Liver (tissue), 7 donors: ENCODE measurements at regions not wholly inside any gene's neighbourhood (a gene's known extent, or its start where the extent isn't known, plus 50 kb on each side); places are given as distances from the start of the nearest gene placed in this dataset.

Source experiments
- DNase-seq: peaks from one replicate; pipeline ENCODE4 v3.0.0-alpha.2; 2017; ENCODE audit warnings: low spot score
- H3K27ac ChIP-seq, 2 donors: one replicate each; pipeline ENCODE4 v1.7.0; 2013; ENCODE audit warnings: inconsistent platforms in 2 of 2, low read length in 2 of 2, control low read depth in 1 of 2, low read depth in 1 of 2, mild to moderate bottlenecking in 1 of 2
- H3K27me3 ChIP-seq, 4 donors: one replicate each; pipeline versions ENCODE4 v1.6.1 to v1.7.0; 2013; ENCODE audit warnings: low read length in 3 of 4, inconsistent platforms in 1 of 4, mild to moderate bottlenecking in 1 of 4, moderate library complexity in 1 of 4; ENCODE audit not compliant: control insufficient read depth in 4 of 4, insufficient read depth in 4 of 4
- H3K36me3 ChIP-seq, 4 donors: one replicate each; pipeline versions ENCODE4 v1.6.1 to v1.7.0; 2013; ENCODE audit warnings: low read length in 3 of 4, mild to moderate bottlenecking in 3 of 4, low read depth in 1 of 4, moderate library complexity in 1 of 4; ENCODE audit not compliant: control insufficient read depth in 4 of 4, insufficient read depth in 3 of 4
- H3K4me1 ChIP-seq, 4 donors: one replicate each; pipeline versions ENCODE4 v1.6.1 to v1.7.0; 2013; ENCODE audit warnings: low read length in 3 of 4, mild to moderate bottlenecking in 3 of 4, moderate library complexity in 1 of 4; ENCODE audit not compliant: control insufficient read depth in 4 of 4, insufficient read depth in 4 of 4
- H3K4me3 ChIP-seq, 3 donors: one replicate each; pipeline versions ENCODE4 v1.6.1 to v1.7.0; 2013; ENCODE audit warnings: low read length in 3 of 3, control low read depth in 1 of 3, low read depth in 1 of 3, mild to moderate bottlenecking in 1 of 3
- H3K9ac ChIP-seq, 2 donors: one replicate each; pipeline ENCODE4 v1.7.0; 2013; ENCODE audit warnings: low read length in 2 of 2, mild to moderate bottlenecking in 2 of 2, moderate library complexity in 2 of 2, control low read depth in 1 of 2, low read depth in 1 of 2
- H3K9me3 ChIP-seq, 4 donors: one replicate each; pipeline versions ENCODE4 v1.6.1 to v1.7.0; 2013; ENCODE audit warnings: low read length in 3 of 4; ENCODE audit not compliant: control insufficient read depth in 4 of 4
- FOXA1 ChIP-seq: IDR thresholded peaks from 2 replicates; pipeline ENCODE4 v1.6.1; 2016; ENCODE audit warnings: antibody characterized with exemption
- GABPA ChIP-seq, 2 donors: IDR thresholded peaks in 1 of 2; conservative IDR thresholded peaks in 1 of 2; 2 replicates each; pipeline ENCODE4 v1.6.1; 2016; ENCODE audit warnings: antibody characterized with exemption in 2 of 2, mild to moderate bottlenecking in 1 of 2, moderate library complexity in 1 of 2
- HNF4A ChIP-seq, 2 donors: conservative IDR thresholded peaks; 2 replicates each; pipeline ENCODE4 v1.6.1; 2016; ENCODE audit warnings: antibody characterized with exemption in 2 of 2, mild to moderate bottlenecking in 2 of 2
- HNF4G ChIP-seq: IDR thresholded peaks from 2 replicates; pipeline ENCODE4 v1.6.1; 2016; ENCODE audit warnings: antibody characterized with exemption
- JUND ChIP-seq, 2 donors: IDR thresholded peaks; 2 replicates each; pipeline ENCODE4 v1.6.1; 2016; ENCODE audit warnings: antibody characterized with exemption in 2 of 2
- NR2F2 ChIP-seq: IDR thresholded peaks from 2 replicates; pipeline ENCODE4 v1.6.1; 2016; ENCODE audit warnings: antibody characterized with exemption
- RAD21 ChIP-seq, 2 donors: IDR thresholded peaks; 2 replicates each; pipeline ENCODE4 v1.6.1; 2016; ENCODE audit warnings: antibody characterized with exemption in 2 of 2, mild to moderate bottlenecking in 2 of 2
- RXRA ChIP-seq, 2 donors: IDR thresholded peaks; 2 replicates each; pipeline ENCODE4 v1.6.1; 2017 to 2018; ENCODE audit warnings: antibody characterized with exemption in 2 of 2, mild to moderate bottlenecking in 1 of 2
- TAF1 ChIP-seq: conservative IDR thresholded peaks from 2 replicates; pipeline ENCODE4 v1.6.1; 2016; ENCODE audit warnings: antibody characterized with exemption, mild to moderate bottlenecking
- WGBS: extraction: QIAGEN DNeasy Blood & Tissue Kit; methylation state at CpG from one replicate; pipeline ENCODE4 v1.1.7; 2013; 5-methylcytosine and 5-hydroxymethylcytosine counted together
- TF ChIP-seq, protein P1 (sequence below): IDR thresholded peaks from 2 replicates; pipeline ENCODE4 v1.6.1; 2016; ENCODE audit warnings: antibody characterized with exemption, mild to moderate bottlenecking
- TF ChIP-seq, protein P2 (sequence below): IDR thresholded peaks from 2 replicates; pipeline ENCODE4 v1.6.1; 2016; ENCODE audit warnings: antibody characterized with exemption
- TF ChIP-seq, protein P3 (sequence below): IDR thresholded peaks from 2 replicates; pipeline ENCODE4 v1.6.1; 2016; ENCODE audit warnings: antibody characterized with exemption
- TF ChIP-seq, protein P4 (sequence below): IDR thresholded peaks from 2 replicates; pipeline ENCODE4 v1.6.1; 2016; ENCODE audit warnings: antibody characterized with exemption
- donor health status: healthy.
- donor health status: healthy.
- donor health status: healthy.
- donor health status: healthy.

DNA sequence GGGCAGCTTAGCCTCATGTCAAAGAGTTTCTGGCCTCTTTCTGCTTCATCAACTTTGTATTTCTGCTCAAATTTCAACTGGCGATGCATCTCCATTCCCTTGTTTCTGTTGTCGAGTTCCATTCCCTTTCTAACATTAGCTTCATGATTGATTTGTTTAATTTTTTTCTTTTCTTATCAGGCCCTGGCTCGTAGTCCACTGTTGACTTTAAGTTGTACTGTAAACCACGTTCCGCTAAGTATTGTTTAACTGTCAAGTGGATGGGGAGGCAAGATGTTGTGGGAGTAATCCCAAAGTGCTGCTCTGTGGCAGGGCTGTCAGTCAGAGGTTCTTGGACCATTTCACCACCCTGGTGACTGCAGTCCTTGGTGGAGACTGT is 309.1 kb downstream of the PSAT1 start:
- Histone ChIP-seq H3K27ac (no peak overlapping the region), H3K4me3 (no peak overlapping the region), H3K36me3 (no peaks in the 10 kb centered on the region), H3K4me1 (peaks cover 0 to 3% (median 0%) of the 10 kb centered on the region in 4 donors), H3K27me3 (peaks cover 0 to 6% (median 0%) of the 10 kb centered on the region in 4 donors), H3K9ac (no peak overlapping the region), H3K9me3 (no peaks in the 10 kb centered on the region)
- TF ChIP-seq RAD21 (IDR thresholded peaks at IDR 0.05) (no peak), GABPA (IDR thresholded peaks at IDR 0.05 in 1 of 2, conservative IDR thresholded peaks at IDR 0.05 in 1 of 2) (no peak), NR2F2 (no peak), HNF4G (no peak), JUND (IDR thresholded peaks at IDR 0.05) (no peak), RXRA (IDR thresholded peaks at IDR 0.05) (no peak), HNF4A (conservative IDR thresholded peaks at IDR 0.05) (no peak), TAF1 (no peak)
- TF ChIP-seq, protein P1, sequence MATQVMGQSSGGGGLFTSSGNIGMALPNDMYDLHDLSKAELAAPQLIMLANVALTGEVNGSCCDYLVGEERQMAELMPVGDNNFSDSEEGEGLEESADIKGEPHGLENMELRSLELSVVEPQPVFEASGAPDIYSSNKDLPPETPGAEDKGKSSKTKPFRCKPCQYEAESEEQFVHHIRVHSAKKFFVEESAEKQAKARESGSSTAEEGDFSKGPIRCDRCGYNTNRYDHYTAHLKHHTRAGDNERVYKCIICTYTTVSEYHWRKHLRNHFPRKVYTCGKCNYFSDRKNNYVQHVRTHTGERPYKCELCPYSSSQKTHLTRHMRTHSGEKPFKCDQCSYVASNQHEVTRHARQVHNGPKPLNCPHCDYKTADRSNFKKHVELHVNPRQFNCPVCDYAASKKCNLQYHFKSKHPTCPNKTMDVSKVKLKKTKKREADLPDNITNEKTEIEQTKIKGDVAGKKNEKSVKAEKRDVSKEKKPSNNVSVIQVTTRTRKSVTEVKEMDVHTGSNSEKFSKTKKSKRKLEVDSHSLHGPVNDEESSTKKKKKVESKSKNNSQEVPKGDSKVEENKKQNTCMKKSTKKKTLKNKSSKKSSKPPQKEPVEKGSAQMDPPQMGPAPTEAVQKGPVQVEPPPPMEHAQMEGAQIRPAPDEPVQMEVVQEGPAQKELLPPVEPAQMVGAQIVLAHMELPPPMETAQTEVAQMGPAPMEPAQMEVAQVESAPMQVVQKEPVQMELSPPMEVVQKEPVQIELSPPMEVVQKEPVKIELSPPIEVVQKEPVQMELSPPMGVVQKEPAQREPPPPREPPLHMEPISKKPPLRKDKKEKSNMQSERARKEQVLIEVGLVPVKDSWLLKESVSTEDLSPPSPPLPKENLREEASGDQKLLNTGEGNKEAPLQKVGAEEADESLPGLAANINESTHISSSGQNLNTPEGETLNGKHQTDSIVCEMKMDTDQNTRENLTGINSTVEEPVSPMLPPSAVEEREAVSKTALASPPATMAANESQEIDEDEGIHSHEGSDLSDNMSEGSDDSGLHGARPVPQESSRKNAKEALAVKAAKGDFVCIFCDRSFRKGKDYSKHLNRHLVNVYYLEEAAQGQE, result no peak
- TF ChIP-seq, protein P2, sequence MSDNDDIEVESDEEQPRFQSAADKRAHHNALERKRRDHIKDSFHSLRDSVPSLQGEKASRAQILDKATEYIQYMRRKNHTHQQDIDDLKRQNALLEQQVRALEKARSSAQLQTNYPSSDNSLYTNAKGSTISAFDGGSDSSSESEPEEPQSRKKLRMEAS, result no peak
- 33% methylated on average over 5 of the region's 5 CpGs for WGBS
- DNase-seq, result no peak

DNA sequence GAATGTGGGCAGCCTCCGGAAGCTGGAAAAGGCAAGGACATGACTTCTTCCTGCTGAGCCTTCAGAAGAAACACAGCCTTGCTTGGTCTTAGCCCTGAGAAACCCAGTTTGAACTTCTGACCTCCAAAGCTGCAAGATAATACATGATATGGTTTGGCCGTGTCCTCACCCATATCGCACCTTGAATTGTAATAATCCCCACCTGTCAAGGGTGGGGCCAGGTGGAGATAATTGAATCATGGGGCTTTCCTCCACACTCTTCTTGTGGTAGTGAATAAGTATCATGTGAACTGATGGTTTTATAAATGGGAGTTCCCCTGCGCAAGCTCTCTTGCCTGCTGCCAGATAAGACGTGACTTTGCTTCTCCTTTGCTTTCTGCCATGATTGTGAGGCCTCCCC is 310.9 kb downstream of the PSAT1 start:
- H3K9ac ChIP-seq, result no peak overlapping the region
- H3K36me3 ChIP-seq, result no peaks in the 10 kb centered on the region
- TF ChIP-seq, protein P3, sequence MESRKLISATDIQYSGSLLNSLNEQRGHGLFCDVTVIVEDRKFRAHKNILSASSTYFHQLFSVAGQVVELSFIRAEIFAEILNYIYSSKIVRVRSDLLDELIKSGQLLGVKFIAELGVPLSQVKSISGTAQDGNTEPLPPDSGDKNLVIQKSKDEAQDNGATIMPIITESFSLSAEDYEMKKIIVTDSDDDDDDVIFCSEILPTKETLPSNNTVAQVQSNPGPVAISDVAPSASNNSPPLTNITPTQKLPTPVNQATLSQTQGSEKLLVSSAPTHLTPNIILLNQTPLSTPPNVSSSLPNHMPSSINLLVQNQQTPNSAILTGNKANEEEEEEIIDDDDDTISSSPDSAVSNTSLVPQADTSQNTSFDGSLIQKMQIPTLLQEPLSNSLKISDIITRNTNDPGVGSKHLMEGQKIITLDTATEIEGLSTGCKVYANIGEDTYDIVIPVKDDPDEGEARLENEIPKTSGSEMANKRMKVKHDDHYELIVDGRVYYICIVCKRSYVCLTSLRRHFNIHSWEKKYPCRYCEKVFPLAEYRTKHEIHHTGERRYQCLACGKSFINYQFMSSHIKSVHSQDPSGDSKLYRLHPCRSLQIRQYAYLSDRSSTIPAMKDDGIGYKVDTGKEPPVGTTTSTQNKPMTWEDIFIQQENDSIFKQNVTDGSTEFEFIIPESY, result no peak
- TF ChIP-seq, protein P2, result no peak
- no peak for TF ChIP-seq TAF1
- no peak for TF ChIP-seq FOXA1
- TF ChIP-seq, protein P4, sequence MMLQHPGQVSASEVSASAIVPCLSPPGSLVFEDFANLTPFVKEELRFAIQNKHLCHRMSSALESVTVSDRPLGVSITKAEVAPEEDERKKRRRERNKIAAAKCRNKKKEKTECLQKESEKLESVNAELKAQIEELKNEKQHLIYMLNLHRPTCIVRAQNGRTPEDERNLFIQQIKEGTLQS, result no peak
- no peak for TF ChIP-seq JUND (IDR thresholded peaks at IDR 0.05)
- H3K9me3 ChIP-seq, result no peaks in the 10 kb centered on the region
- no peak overlapping the region for H3K27ac ChIP-seq
- H3K4me1 ChIP-seq, result peaks cover 0 to 3% (median 0%) of the 10 kb centered on the region in 4 donors
- 93% methylated on average over 5 of the region's 5 CpGs for WGBS
- H3K27me3 ChIP-seq, result peaks cover 0 to 6% (median 0%) of the 10 kb centered on the region in 4 donors
- no peak overlapping the region for H3K4me3 ChIP-seq
- DNase-seq, result no peak
